Endothelial cell (in vitro differentiated cells): ENCODE measurements at regions not wholly inside any gene's neighbourhood (a gene's known extent, or its start where the extent isn't known, plus 50 kb on each side); places are given as distances from the start of the nearest gene placed in this dataset.

ENCODE experiments used
- DNase-seq: peaks from one replicate; pipeline ENCODE4 v3.0.0; 2021; ENCODE audit warnings: low spot score
- H3K27ac Mint-ChIP-seq: one replicate; pipeline ENCODE4 v1.8.0; 2021; ENCODE audit warnings: mixed read lengths, inconsistent platforms; ENCODE audit not compliant: unreplicated experiment
- H3K27me3 Mint-ChIP-seq: one replicate; pipeline ENCODE4 v1.8.0; 2021; ENCODE audit warnings: mild to moderate bottlenecking, moderate library complexity, mixed read lengths, inconsistent platforms; ENCODE audit not compliant: unreplicated experiment
- H3K36me3 Mint-ChIP-seq: one replicate; pipeline ENCODE4 v1.8.0; 2021; ENCODE audit warnings: mild to moderate bottlenecking, low read depth, mixed read lengths, inconsistent platforms; ENCODE audit not compliant: unreplicated experiment
- H3K4me1 Mint-ChIP-seq: one replicate; pipeline ENCODE4 v1.8.0; 2021; ENCODE audit warnings: mild to moderate bottlenecking, mixed read lengths, inconsistent platforms; ENCODE audit not compliant: unreplicated experiment
- H3K4me3 Mint-ChIP-seq: one replicate; pipeline ENCODE4 v1.8.0; 2021; ENCODE audit warnings: mild to moderate bottlenecking, mixed read lengths, inconsistent platforms; ENCODE audit not compliant: unreplicated experiment
- H3K9me3 Mint-ChIP-seq: one replicate; pipeline ENCODE4 v1.8.0; 2021; ENCODE audit warnings: mixed read lengths, inconsistent platforms; ENCODE audit not compliant: unreplicated experiment
- CTCF ChIP-seq: fragments of 200-600 bp; sonication (generic); IDR thresholded peaks from one replicate; pipeline ENCODE4 v1.5.0; 2021; ENCODE audit warnings: antibody characterized with exemption; ENCODE audit not compliant: unreplicated experiment

- Mint-ChIP-seq H3K36me3 (no peaks in the 10 kb centered on the region), H3K4me1 (no peaks in the 10 kb centered on the region)
- no peak for DNase-seq
Measured at GRCh38 chr12:30450226-30450625, 245.4 kb downstream of the IPO8 start.

DNA sequence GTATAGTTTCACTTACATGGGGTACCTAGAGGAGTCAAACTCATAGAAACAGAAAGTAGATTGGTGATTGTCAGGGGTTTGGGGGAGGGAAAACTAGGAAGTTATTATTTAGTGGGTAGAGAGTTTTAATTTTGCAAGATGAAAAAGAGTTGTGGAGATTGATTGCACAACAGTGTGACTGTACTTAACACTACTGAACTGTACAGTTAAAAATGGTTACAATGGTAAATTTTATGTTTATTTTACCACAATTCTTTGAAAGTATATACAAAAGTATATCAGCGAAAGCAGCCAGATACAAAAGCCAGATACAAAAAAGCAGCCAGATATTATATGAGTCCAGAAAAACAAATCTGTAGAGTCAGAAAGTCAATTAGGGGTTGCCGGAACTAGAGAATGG, 247.6 kb downstream of the IPO8 start:
- H3K4me3 Mint-ChIP-seq, result no peak overlapping the region
- no peak overlapping the region for H3K27ac Mint-ChIP-seq
- peaks cover 2% of the 10 kb centered on the region for H3K27me3 Mint-ChIP-seq
- no peaks in the 10 kb centered on the region for H3K36me3 Mint-ChIP-seq
- DNase-seq, result no peak
- no peaks in the 10 kb centered on the region for H3K9me3 Mint-ChIP-seq
- no peak for TF ChIP-seq CTCF
- no peaks in the 10 kb centered on the region for H3K4me1 Mint-ChIP-seq

More at GRCh38 chr12:30450226-30450625, 245.4 kb downstream of the IPO8 start:
- Mint-ChIP-seq H3K27me3 (no peaks in the 10 kb centered on the region), H3K9me3 (no peaks in the 10 kb centered on the region), H3K4me3 (no peak overlapping the region), H3K27ac (no peak overlapping the region)
- no peak for TF ChIP-seq CTCF

- H3K27me3 Mint-ChIP-seq, result peaks cover 2% of the 10 kb centered on the region
Measured at GRCh38 chr12:30447061-30447750, 248.5 kb downstream of the IPO8 start.

GRCh38 chr12:30442461-30442860, 253.2 kb downstream of the IPO8 start:
- Mint-ChIP-seq H3K27ac (no peak overlapping the region), H3K9me3 (no peaks in the 10 kb centered on the region), H3K4me3 (no peak overlapping the region), H3K27me3 (peaks cover 2% of the 10 kb centered on the region), H3K4me1 (no peaks in the 10 kb centered on the region), H3K36me3 (no peaks in the 10 kb centered on the region)
- no peak for DNase-seq
- TF ChIP-seq CTCF, result no peak

More at GRCh38 chr12:30447061-30447750, 248.5 kb downstream of the IPO8 start:
- H3K36me3 Mint-ChIP-seq, result no peaks in the 10 kb centered on the region
- H3K9me3 Mint-ChIP-seq, result no peaks in the 10 kb centered on the region
- TF ChIP-seq CTCF, result no peak
- H3K4me3 Mint-ChIP-seq, result no peak overlapping the region
- no peaks in the 10 kb centered on the region for H3K4me1 Mint-ChIP-seq
- no peak overlapping the region for H3K27ac Mint-ChIP-seq
- no peak for DNase-seq

DNA sequence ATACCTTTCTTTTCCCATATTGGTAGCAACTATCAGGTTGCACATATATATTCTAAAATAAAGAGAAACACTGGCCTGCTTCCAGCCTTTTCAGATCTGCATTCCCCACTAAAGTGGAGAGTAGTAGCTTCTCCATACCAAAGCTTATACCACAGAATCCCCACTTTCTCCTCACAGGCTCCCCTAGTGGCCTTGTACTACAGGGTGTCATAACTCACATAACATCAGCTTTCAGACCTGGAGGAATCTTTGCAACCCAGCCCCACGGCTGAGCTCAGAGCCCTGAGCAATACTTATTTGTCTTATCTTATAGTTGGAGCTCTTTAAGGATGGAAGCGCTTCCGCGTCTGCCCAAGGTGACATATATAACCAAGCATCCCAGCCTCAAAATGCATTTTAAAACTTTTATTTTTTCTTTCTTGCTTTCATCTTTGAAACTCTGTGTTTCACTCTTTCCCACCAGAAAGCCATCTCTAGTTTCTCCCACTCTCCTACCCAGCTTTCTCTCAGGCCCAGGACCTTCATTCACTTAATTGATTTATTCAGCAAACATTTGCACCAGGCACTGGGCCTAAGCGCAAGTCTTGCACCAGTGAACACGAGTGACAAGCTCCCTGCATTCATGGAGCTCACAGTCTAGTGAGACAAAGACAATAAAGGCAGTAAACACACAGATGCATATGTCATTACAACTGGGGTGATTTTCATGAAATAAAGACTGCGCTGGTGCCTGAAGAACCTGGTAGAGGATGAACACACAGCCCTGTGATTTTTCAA, 254.7 kb downstream of the IPO8 start:
- Mint-ChIP-seq H3K4me3 (no peak overlapping the region), H3K9me3 (no peaks in the 10 kb centered on the region), H3K4me1 (no peaks in the 10 kb centered on the region), H3K27me3 (peaks cover 2% of the 10 kb centered on the region), H3K27ac (no peak overlapping the region), H3K36me3 (no peaks in the 10 kb centered on the region)
- TF ChIP-seq CTCF, result peak; percentile 47
- peak; percentile 41 for DNase-seq
